IPS-20b (cell line): ENCODE measurements at regions not wholly inside any gene's neighbourhood (a gene's known extent, or its start where the extent isn't known, plus 50 kb on each side); places are given as distances from the start of the nearest gene placed in this dataset.

ENCODE experiments used
- H3K27ac ChIP-seq: one replicate; pipeline ENCODE4 v1.5.1; 2013; ENCODE audit warnings: low read length
- H3K27me3 ChIP-seq: 2 replicates; pipeline ENCODE4 v1.6.1; 2013; ENCODE audit warnings: mild to moderate bottlenecking, low read length, inconsistent platforms; ENCODE audit not compliant: insufficient read depth
- H3K36me3 ChIP-seq: 2 replicates; pipeline ENCODE4 v1.6.1; 2013; ENCODE audit warnings: low read depth, mild to moderate bottlenecking, inconsistent platforms, low read length, moderate library complexity; ENCODE audit not compliant: insufficient read depth
- H3K4me1 ChIP-seq: 2 replicates; pipeline ENCODE4 v1.6.1; 2013; ENCODE audit warnings: mild to moderate bottlenecking, control low read depth, inconsistent platforms, low read length, moderate library complexity; ENCODE audit not compliant: insufficient read depth
- H3K4me3 ChIP-seq: 2 replicates; pipeline ENCODE4 v1.5.1; 2013; ENCODE audit warnings: mild to moderate bottlenecking, low read length, inconsistent platforms
- H3K9ac ChIP-seq: 2 replicates; pipeline ENCODE4 v1.6.1; 2013; ENCODE audit warnings: low read depth, mild to moderate bottlenecking, inconsistent platforms, low read length, moderate library complexity
- H3K9me3 ChIP-seq: 2 replicates; pipeline ENCODE4 v1.6.1; 2013; ENCODE audit warnings: mild to moderate bottlenecking, low read depth, low read length, inconsistent platforms; ENCODE audit not compliant: insufficient read depth

DNA sequence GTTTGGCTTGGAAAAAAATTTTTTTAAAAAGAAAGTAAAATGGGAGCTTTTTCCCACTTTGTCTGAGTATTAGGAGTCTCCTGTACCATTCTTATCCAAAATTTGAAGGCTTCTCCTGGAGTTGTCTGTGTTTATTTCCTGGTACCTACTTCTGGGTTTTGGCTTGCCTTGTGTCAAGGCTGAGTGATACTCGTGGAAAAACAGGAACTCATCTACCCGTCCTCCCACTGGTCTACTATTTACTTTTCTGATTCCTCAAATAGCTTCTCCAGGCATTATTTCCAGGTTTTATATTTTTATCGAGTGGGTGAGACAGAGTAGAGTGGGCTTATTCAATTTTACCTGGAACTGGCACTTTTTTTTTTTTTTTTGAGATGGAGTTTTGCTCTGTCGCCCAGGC, 99.4 kb downstream of the RMI1 start:
- Histone ChIP-seq H3K9me3 (no peaks in the 10 kb centered on the region), H3K27me3 (no peaks in the 10 kb centered on the region), H3K9ac (no peak overlapping the region), H3K36me3 (no peaks in the 10 kb centered on the region), H3K27ac (no peak overlapping the region), H3K4me3 (no peak overlapping the region), H3K4me1 (no peaks in the 10 kb centered on the region)

DNA sequence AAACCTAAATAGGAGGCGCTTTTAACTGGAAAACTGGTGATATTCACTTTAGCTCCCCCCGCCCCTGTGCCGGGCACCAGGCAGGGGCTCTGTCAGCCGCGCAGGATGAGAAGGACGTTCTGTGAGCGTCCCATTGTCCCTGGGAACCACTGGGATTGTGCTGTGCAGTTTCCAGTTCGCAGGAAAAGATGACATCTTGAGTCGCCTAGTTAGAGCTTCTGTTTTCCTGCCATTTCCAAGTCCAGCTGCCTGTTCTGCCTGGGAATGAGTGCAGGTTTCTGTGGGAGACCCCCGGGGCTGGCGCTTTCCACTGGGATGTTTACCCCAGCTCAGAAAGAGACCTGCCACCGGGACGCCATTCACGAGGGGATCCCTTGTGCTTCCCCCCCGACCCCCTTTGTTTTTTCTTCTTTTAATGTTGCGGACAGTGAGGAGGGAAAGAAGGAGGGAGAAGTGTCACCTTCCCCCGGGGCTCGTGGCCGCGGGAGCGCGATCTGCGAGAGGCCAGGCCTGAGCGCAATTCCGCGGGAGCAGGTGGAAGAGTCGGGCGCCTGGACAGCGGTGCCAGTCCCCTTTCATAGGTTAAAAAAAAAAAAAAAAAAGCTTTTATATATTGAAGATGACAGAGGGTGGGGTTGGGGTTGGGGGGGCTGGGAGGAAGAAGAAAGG, 121.5 kb downstream of the RMI1 start:
- Histone ChIP-seq H3K9ac (peak overlapping the region; percentile 14; the same call in 1 of the 2 replicates), H3K4me3 (peak overlapping the region; percentile 68), H3K27ac (no peak overlapping the region)

DNA sequence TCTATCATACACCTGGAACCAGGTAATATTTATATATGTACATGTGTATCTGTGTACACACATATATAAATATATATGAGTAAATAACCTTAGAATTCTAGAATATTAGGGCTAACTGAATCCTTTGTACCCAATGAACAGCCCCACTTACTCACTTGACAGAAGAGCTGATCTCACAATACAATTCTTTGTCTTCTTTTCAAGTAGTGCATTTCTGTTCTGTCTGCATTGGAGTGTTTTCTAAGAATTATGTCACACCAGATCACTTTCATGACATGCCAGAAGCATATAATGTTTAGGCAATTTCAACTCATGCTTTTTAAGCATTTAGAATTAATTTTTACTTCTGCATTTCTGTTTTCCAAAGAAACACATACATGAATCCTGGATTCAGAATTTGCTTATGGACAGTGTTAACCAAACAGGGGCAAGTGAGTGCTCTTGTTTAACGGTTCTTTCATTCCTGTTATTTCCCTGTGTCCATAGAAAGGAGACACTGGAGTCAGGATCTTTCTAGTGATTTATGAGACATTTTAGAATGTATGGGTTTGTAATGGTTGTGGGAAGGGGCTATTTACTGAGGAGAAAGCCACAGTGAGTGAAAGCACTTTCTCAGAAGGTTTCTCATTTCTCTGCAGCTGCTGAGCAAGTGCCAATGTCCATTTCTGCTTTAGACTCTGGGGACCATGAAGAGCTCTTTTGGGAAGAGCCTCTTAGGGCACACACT, 123.2 kb downstream of the RMI1 start:
- Histone ChIP-seq H3K4me1 (no peaks in the 10 kb centered on the region), H3K9me3 (no peaks in the 10 kb centered on the region), H3K4me3 (no peak overlapping the region), H3K27ac (no peak overlapping the region), H3K36me3 (no peaks in the 10 kb centered on the region), H3K27me3 (peaks cover 39% of the 10 kb centered on the region), H3K9ac (no peak overlapping the region)

More for the DNA sequence above, 121.5 kb downstream of the RMI1 start:
- H3K4me1 ChIP-seq: no peaks in the 10 kb centered on the region
- H3K27me3 ChIP-seq: peaks cover 39% of the 10 kb centered on the region
- H3K36me3 ChIP-seq: no peaks in the 10 kb centered on the region
- no peaks in the 10 kb centered on the region for H3K9me3 ChIP-seq

DNA sequence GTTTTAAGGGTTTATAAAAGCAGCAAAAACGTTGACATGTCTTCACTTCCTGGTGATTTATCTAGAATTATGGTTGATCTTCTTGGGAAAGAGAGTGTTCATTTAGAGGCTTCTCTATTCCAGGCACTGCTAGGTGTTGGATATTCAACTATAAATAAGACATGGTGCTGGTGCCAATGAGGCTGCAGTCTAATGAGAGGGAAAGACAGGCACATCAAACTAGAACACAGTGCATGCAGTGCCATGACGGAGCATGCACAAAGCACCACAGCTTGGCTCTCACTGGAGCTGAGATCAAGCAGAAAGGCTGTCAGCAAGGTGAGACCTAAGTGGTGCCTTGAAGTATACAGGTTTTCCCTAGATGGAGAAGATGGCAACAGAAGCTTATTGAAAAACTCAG, 126.5 kb downstream of the RMI1 start:
- Histone ChIP-seq H3K36me3 (no peaks in the 10 kb centered on the region), H3K4me1 (no peaks in the 10 kb centered on the region), H3K27ac (no peak overlapping the region), H3K9me3 (no peaks in the 10 kb centered on the region), H3K4me3 (no peak overlapping the region), H3K27me3 (peaks cover 21% of the 10 kb centered on the region), H3K9ac (no peak overlapping the region)

DNA sequence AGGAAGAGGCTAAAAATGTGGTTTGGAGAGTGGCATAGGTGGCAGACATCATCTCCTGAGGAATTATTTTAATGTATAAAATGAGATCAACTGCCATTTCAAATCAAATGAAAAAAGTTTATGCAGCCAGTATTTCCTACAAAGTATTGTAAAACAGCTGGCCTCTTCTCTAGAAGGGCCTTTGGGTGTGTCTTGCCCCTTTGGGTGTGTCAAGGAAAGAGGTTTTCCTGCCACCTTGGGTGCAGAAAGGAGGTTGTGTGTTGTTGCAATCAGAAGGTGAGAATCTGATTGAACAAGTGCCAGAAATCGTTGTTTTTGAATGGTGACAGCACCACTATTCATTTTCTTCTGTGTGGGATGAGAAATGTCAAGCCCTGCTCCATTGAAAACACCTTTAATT, 127.4 kb downstream of the RMI1 start:
- no peaks in the 10 kb centered on the region for H3K36me3 ChIP-seq
- H3K9me3 ChIP-seq: peaks cover under 1% of the 10 kb centered on the region; the same call in 1 of the 2 replicates
- no peak overlapping the region for H3K9ac ChIP-seq
- H3K27ac ChIP-seq: no peak overlapping the region
- H3K27me3 ChIP-seq: peaks cover 12% of the 10 kb centered on the region
- no peaks in the 10 kb centered on the region for H3K4me1 ChIP-seq
- no peak overlapping the region for H3K4me3 ChIP-seq

DNA sequence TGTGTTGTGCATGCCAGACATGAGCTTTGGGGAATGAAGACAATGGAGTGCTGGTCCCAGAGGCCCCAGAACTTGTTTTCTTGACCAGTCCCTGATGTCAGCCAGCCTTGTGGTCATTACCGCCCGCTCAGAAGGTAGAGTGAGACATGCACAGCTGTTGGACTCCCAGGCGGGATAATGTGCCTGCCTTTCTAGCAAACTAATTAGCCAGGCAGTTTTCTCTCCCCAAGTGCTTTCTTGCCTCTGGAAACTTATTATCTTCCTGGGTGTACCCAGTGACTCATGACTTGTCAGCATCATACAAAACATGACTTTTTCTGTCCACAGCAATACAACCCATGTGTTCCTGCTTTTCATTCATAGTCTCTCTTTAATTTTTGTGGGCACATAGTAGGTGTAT, 131.1 kb downstream of the RMI1 start:
- Histone ChIP-seq H3K4me1 (no peaks in the 10 kb centered on the region), H3K36me3 (no peaks in the 10 kb centered on the region), H3K27me3 (no peaks in the 10 kb centered on the region), H3K27ac (no peak overlapping the region), H3K9ac (no peak overlapping the region), H3K9me3 (peaks cover 5% of the 10 kb centered on the region; the same call in 1 of the 2 replicates), H3K4me3 (no peak overlapping the region)

DNA sequence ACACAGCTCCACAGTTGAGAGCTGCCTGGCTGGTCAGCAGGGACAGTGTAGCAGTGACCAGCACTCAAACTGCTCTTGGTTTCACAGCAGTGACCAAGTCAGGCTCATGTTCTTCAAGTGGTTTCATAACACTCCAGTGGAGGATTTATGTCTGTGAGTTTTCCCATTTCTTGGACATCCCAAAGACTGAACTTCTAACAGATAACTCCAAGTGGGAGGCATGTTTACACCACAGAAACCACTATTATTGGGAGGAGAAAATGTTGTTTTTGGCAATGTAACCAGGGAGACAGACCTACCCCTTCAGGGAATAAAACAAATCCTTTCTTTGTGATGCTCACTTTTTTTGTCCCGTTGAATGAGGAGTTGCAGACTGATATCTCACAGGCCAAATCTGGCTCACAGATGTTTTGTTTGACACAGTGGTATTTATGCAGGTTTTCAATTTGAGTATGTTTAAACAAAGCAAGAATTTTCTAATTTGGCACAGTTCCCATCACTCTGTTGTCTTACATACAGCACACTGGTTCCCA, 141.5 kb downstream of the RMI1 start:
- H3K9ac ChIP-seq: no peak overlapping the region
- H3K27me3 ChIP-seq: no peaks in the 10 kb centered on the region
- no peaks in the 10 kb centered on the region for H3K4me1 ChIP-seq
- H3K27ac ChIP-seq: no peak overlapping the region
- no peaks in the 10 kb centered on the region for H3K9me3 ChIP-seq
- no peak overlapping the region for H3K4me3 ChIP-seq
- H3K36me3 ChIP-seq: no peaks in the 10 kb centered on the region

DNA sequence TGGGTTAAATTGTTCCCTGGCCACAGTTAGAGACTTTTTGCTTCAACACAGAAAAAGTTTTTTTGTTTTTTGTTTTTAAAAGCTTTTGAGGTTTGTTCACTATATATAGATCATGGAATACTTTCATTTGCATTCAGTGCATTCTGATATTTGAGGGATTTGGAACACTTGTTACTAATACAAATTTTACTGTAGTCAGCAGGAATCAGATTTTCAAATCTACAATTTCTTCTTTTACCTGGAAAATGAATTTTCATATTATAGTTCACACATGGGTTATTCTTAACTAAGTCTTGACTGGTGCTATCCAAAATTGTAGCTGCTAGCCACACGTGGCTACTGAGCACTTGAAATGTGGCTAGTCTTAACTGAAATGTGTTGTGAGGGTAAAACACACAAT, 142.0 kb downstream of the RMI1 start:
- H3K9ac ChIP-seq: no peak overlapping the region
- H3K4me1 ChIP-seq: no peaks in the 10 kb centered on the region

DNA sequence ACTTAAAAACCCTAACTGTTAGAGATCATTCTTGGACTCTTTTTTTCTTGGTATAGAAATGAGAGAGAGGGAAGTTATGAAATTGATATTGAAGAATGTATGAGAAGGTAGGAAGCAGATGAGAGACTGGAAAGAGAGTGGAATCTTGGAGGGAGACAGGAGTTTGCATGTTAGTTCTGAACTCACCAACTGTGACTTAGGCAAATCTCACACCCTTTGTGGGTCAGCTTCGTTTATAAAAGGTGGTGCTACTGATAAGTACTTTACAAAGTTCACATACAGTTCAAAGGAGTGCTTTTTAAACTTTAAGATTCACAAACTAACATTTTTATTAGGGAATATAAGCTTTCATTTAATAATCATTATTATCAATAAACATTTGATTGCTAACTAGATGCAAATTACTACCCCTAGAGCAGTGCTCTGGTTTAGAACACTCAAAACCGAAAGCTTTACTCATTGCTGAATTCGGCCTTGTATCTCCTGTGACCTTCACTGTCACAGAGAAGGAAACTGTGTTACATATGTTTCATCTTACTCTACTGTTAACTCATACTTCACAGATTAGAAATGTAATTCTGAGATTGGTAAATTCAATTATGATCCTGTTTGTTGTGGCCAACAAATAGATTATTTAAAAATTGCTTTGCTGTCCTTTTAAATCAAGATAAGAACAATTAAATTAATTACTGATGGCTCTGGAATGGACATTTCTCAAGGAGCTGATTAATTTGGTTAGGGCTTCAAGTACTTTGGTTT, 143.2 kb downstream of the RMI1 start:
- no peak overlapping the region for H3K27ac ChIP-seq
- no peaks in the 10 kb centered on the region for H3K36me3 ChIP-seq
- no peaks in the 10 kb centered on the region for H3K27me3 ChIP-seq
- no peak overlapping the region for H3K4me3 ChIP-seq
- no peak overlapping the region for H3K9ac ChIP-seq
- no peaks in the 10 kb centered on the region for H3K4me1 ChIP-seq
- no peaks in the 10 kb centered on the region for H3K9me3 ChIP-seq

More for the DNA sequence above, 142.0 kb downstream of the RMI1 start:
- Histone ChIP-seq H3K36me3 (no peaks in the 10 kb centered on the region), H3K9me3 (no peaks in the 10 kb centered on the region), H3K27ac (no peak overlapping the region), H3K27me3 (no peaks in the 10 kb centered on the region), H3K4me3 (no peak overlapping the region)

DNA sequence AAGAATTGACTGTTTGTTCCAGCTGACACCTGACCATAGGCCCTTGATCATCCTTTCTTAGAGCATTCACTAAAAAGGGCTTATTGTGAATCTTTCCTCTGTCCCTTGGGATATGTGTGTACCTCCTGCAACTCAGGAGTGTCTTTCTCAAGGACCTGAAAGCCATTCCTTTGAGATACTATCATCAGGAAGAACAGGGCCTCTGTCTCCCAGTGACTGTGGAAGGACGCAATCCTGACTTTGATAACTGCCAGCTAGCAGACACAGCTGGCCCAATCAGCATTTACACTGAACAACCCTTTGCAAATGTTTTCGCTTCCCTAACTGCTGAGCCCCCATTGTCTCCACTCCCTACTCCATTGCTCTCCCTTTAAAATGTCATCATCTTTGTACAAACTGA, 144.4 kb downstream of the RMI1 start:
- no peaks in the 10 kb centered on the region for H3K9me3 ChIP-seq
- H3K4me1 ChIP-seq: no peaks in the 10 kb centered on the region
- H3K9ac ChIP-seq: no peak overlapping the region
- H3K27ac ChIP-seq: no peak overlapping the region
- H3K27me3 ChIP-seq: no peaks in the 10 kb centered on the region
- no peaks in the 10 kb centered on the region for H3K36me3 ChIP-seq
- H3K4me3 ChIP-seq: no peak overlapping the region

DNA sequence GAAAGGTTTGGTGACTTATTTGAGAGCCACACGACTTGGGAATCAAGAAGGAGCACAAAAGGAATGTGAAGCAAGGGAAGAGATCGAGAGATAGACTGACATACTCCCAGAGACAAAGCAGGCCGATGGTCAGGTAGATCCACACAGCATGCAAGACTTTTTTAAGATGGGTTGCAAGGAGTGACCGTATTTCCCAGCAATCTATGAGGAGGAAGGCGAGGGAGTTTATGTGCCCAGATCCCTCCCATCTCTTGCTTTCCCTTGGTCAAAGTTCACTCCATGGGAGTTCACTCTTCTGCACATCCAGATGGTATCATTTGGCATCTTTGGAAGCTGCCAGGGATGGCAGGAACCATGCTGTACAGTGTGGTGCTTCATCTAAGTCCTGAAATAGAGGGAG, 148.9 kb downstream of the RMI1 start:
- Histone ChIP-seq H3K4me1 (no peaks in the 10 kb centered on the region), H3K4me3 (no peak overlapping the region), H3K9me3 (no peaks in the 10 kb centered on the region), H3K9ac (no peak overlapping the region), H3K36me3 (no peaks in the 10 kb centered on the region), H3K27me3 (no peaks in the 10 kb centered on the region), H3K27ac (no peak overlapping the region)
